Mesendoderm (in vitro differentiated cells): ENCODE measurements at regions not wholly inside any gene's neighbourhood (a gene's known extent, or its start where the extent isn't known, plus 50 kb on each side); places are given as distances from the start of the nearest gene placed in this dataset.
A peak's percentile ranks its signal among the peaks of the same experiment; 100 is the strongest.

ENCODE experiments used
- DNase-seq: peaks from one replicate; pipeline ENCODE4 v3.0.0; 2013
- H2AK5ac ChIP-seq: 2 replicates; pipeline ENCODE4 v1.6.1; 2013; ENCODE audit warnings: low read length, inconsistent platforms
- H2BK120ac ChIP-seq: 2 replicates; pipeline ENCODE4 v1.6.1; 2013; ENCODE audit warnings: low read depth, mild to moderate bottlenecking, low read length, moderate library complexity, mixed read lengths
- H2BK15ac ChIP-seq: replicated peaks from 2 replicates; pipeline ENCODE4 v1.6.1; 2013; ENCODE audit warnings: low read depth, mild to moderate bottlenecking, moderate library complexity
- H2BK5ac ChIP-seq: 2 replicates; pipeline ENCODE4 v1.6.1; 2013; ENCODE audit warnings: low read length, inconsistent platforms
- H3K18ac ChIP-seq: 2 replicates; pipeline ENCODE4 v1.6.1; 2013; ENCODE audit warnings: mild to moderate bottlenecking, low read length, mixed read lengths
- H3K23ac ChIP-seq: one replicate; pipeline ENCODE4 v1.6.1; 2013; ENCODE audit warnings: low read length
- H3K27ac ChIP-seq: 2 replicates; pipeline ENCODE4 v1.5.1; 2013; ENCODE audit warnings: low read depth, mild to moderate bottlenecking, inconsistent platforms, low read length, moderate library complexity
- H3K27me3 ChIP-seq: 2 replicates; pipeline ENCODE4 v1.6.1; 2013; ENCODE audit warnings: low read length, control low read depth, mild to moderate bottlenecking, inconsistent platforms; ENCODE audit not compliant: insufficient read depth, poor library complexity
- H3K36me3 ChIP-seq: 2 replicates; pipeline ENCODE4 v1.6.1; 2013; ENCODE audit warnings: low read length, inconsistent platforms; ENCODE audit not compliant: control insufficient read depth, insufficient read depth
- H3K4ac ChIP-seq: one replicate; pipeline ENCODE4 v1.6.1; 2013; ENCODE audit warnings: low read depth, mild to moderate bottlenecking, low read length, moderate library complexity
- H3K4me1 ChIP-seq: 2 replicates; pipeline ENCODE4 v1.6.1; 2013; ENCODE audit warnings: low read depth, low read length, inconsistent platforms; ENCODE audit not compliant: control insufficient read depth
- H3K4me2 ChIP-seq: 2 replicates; pipeline ENCODE4 v1.6.1; 2013; ENCODE audit warnings: low read length
- H3K4me3 ChIP-seq: 2 replicates; pipeline ENCODE4 v1.5.1; 2013; ENCODE audit warnings: mild to moderate bottlenecking, low read length
- H3K56ac ChIP-seq: one replicate; pipeline ENCODE4 v1.6.1; 2013; ENCODE audit warnings: low read length
- H3K79me1 ChIP-seq: 2 replicates; pipeline ENCODE4 v1.6.1; 2013; ENCODE audit warnings: low read length, inconsistent platforms
- H3K79me2 ChIP-seq: 2 replicates; pipeline ENCODE4 v1.6.1; 2013; ENCODE audit warnings: mild to moderate bottlenecking, low read length; ENCODE audit not compliant: control insufficient read depth, insufficient read depth
- H3K9ac ChIP-seq: 2 replicates; pipeline ENCODE4 v1.6.1; 2013; ENCODE audit warnings: low read length, inconsistent platforms
- H4K5ac ChIP-seq: one replicate; pipeline ENCODE4 v1.6.1; 2013; ENCODE audit warnings: low read length
- H4K8ac ChIP-seq: one replicate; pipeline ENCODE4 v1.6.1; 2013; ENCODE audit warnings: low read depth, mild to moderate bottlenecking, control low read depth, low read length, moderate library complexity
- WGBS: extraction: QIAGEN DNeasy Blood & Tissue Kit; methylation state at CpG from one replicate; pipeline ENCODE4 v1.1.7; 2013; ENCODE audit warnings: low lambda C conversion rate, missing lambda C conversion rate; ENCODE audit not compliant: insufficient coverage; ENCODE audit errors: extremely low coverage; 5-methylcytosine and 5-hydroxymethylcytosine counted together

DNA sequence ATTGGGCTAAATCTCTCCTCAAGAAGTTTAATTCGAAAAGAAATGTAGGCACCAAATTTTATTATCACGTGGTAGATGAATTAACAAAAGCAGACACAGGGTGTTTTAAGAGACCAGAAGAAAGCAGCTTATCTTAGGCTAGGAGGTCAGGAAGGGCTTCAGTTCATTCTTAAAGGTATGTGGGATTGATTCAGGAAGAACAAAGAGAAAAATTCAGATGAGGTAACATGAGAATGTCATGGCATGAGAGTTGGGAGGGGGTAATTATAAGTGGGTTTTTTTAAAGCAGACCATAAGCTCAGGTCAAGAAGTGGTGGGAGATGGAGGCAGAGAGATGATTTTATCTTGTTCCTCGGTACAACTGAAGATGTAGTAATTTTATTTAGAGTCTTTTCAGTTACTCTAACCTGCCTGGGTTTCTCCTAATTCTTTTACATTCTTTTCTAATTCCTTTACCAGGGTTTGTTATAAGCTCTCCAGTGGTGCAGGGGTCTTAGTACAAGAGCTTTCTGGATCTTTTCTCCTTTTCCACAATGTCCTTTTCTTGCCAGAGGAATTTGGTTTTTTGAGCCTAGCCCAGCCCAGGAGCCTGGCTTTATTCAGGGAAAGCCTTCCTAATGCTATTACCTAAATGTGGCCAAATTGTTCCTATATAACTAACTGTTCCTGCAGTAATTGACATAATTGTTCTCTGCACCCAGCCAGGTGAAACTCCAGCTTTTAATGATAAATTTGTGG, 474.1 kb upstream of the BTBD3 start:
- no peak overlapping the region for H2AK5ac ChIP-seq

GRCh38 chr20:11445161-11445560, 472.5 kb upstream of the BTBD3 start:
- H3K4me3 ChIP-seq: no peak overlapping the region
- H3K4me2 ChIP-seq: no peak overlapping the region
- H4K8ac ChIP-seq: no peak overlapping the region
- H3K79me2 ChIP-seq: no peaks in the 10 kb centered on the region
- no peaks in the 10 kb centered on the region for H3K27me3 ChIP-seq
- H3K4ac ChIP-seq: no peak overlapping the region
- H4K5ac ChIP-seq: no peak overlapping the region
- no peak overlapping the region for H2AK5ac ChIP-seq
- H2BK5ac ChIP-seq: no peak overlapping the region
- DNase-seq: no peak
- H3K4me1 ChIP-seq: peaks cover 2% of the 10 kb centered on the region
- peak overlapping the region; percentile 36 for H2BK15ac ChIP-seq
- no peak overlapping the region for H3K56ac ChIP-seq
- no peak overlapping the region for H3K9ac ChIP-seq
- no peak overlapping the region for H3K18ac ChIP-seq
- no peaks in the 10 kb centered on the region for H3K79me1 ChIP-seq
- no peak overlapping the region for H3K27ac ChIP-seq
- WGBS: no CpG with 5 or more reads among the region's 3 CpGs
- H3K23ac ChIP-seq: no peak overlapping the region
- H2BK120ac ChIP-seq: no peak overlapping the region
- H3K36me3 ChIP-seq: no peaks in the 10 kb centered on the region

More for the DNA sequence above, 474.1 kb upstream of the BTBD3 start:
- no peak overlapping the region for H4K8ac ChIP-seq
- no peak overlapping the region for H2BK120ac ChIP-seq
- H2BK5ac ChIP-seq: no peak overlapping the region
- H3K4me2 ChIP-seq: no peak overlapping the region
- no CpG with 5 or more reads among the region's 3 CpGs for WGBS
- H3K79me2 ChIP-seq: no peaks in the 10 kb centered on the region
- peak overlapping the region; percentile 31 for H3K4ac ChIP-seq
- peak; percentile 79 for DNase-seq
- peaks cover 2% of the 10 kb centered on the region for H3K4me1 ChIP-seq
- H2BK15ac ChIP-seq: no peak overlapping the region
- H3K36me3 ChIP-seq: no peaks in the 10 kb centered on the region
- H3K18ac ChIP-seq: no peak overlapping the region
- H3K56ac ChIP-seq: no peak overlapping the region
- H3K79me1 ChIP-seq: no peaks in the 10 kb centered on the region
- no peak overlapping the region for H4K5ac ChIP-seq
- H3K27me3 ChIP-seq: no peaks in the 10 kb centered on the region
- no peak overlapping the region for H3K4me3 ChIP-seq
- no peak overlapping the region for H3K9ac ChIP-seq
- peak overlapping the region; percentile 29 for H3K27ac ChIP-seq
- no peak overlapping the region for H3K23ac ChIP-seq

DNA sequence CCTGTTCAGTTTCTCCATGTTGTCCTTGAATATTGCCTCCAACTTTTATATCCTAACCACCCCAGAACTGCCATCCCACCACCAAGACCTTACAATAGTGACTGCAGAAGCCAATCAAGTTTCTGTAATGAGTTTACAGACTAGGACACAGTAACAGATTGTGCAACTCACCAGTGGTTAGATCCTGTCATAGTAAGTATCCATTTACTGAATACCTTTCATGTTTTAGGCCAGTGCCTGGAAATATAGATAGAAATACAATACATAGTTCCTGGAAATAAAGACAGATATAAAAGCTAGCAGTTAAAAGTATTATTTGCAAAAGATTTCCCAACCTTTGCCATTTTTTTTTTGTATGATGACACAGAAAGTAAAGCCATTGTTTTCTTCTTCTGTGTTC, 471.8 kb upstream of the BTBD3 start:
- Histone ChIP-seq H3K4ac (no peak overlapping the region), H3K4me3 (no peak overlapping the region), H4K5ac (peak overlapping the region; percentile 14), H2BK5ac (no peak overlapping the region), H3K27me3 (no peaks in the 10 kb centered on the region), H3K23ac (no peak overlapping the region), H4K8ac (no peak overlapping the region), H3K4me1 (peaks cover 2% of the 10 kb centered on the region), H2AK5ac (no peak overlapping the region), H3K56ac (no peak overlapping the region), H3K27ac (no peak overlapping the region), H3K9ac (no peak overlapping the region), H3K18ac (no peak overlapping the region), H2BK120ac (no peak overlapping the region), H3K4me2 (no peak overlapping the region), H3K36me3 (no peaks in the 10 kb centered on the region), H3K79me2 (no peaks in the 10 kb centered on the region), H3K79me1 (no peaks in the 10 kb centered on the region), H2BK15ac (no peak overlapping the region)
- no peak for DNase-seq

DNA sequence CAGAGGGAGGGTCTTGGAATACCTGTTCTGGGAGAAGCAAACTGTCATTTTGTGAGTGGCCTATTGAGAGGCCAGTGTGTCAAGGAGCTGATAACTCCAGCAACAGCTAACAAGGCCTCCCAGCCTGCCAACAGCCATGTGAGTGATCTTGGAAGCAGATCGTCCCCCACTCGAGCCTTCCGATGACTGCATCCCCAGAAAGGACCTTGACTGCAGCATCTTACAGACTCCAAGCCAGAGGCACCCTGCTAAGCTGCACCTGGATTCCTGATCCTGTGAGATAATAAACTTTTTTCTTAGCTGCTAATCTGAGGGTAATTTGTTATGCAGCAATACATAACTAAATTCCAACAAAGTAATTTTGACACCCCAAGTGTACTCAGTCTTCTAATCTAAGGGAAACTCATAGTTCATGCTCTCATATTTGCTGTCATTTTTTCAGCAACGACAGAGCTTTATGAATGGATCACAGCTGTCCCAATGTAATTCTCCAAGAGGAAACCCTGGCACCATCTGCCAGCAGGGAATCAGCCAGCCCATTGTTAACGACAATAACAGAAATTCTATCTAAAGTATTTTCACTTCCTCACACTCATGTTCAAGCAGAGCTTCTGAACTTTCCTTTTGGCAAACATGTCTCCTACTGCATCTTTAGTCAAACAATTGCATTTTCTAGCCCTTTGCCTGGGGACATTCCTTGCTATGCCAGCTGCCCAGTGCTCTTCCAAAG, 470.2 kb upstream of the BTBD3 start:
- no peak overlapping the region for H3K23ac ChIP-seq
- H3K27me3 ChIP-seq: no peaks in the 10 kb centered on the region
- H2BK120ac ChIP-seq: no peak overlapping the region
- H3K79me2 ChIP-seq: no peaks in the 10 kb centered on the region
- peak overlapping the region; percentile 6 for H3K56ac ChIP-seq
- H3K4me2 ChIP-seq: no peak overlapping the region
- no peak overlapping the region for H4K8ac ChIP-seq
- H3K9ac ChIP-seq: no peak overlapping the region
- H3K79me1 ChIP-seq: no peaks in the 10 kb centered on the region
- no peak overlapping the region for H3K4me3 ChIP-seq
- peak; percentile 78 for DNase-seq
- H4K5ac ChIP-seq: no peak overlapping the region
- no peak overlapping the region for H3K4ac ChIP-seq
- no peak overlapping the region for H2BK15ac ChIP-seq
- H2AK5ac ChIP-seq: no peak overlapping the region
- no peak overlapping the region for H3K27ac ChIP-seq
- H3K36me3 ChIP-seq: no peaks in the 10 kb centered on the region
- WGBS: no CpG with 5 or more reads among the region's 5 CpGs
- H2BK5ac ChIP-seq: peak overlapping the region; percentile 2
- H3K4me1 ChIP-seq: peaks cover 6% of the 10 kb centered on the region
- H3K18ac ChIP-seq: no peak overlapping the region

GRCh38 chr20:11448554-11448953, 469.1 kb upstream of the BTBD3 start:
- H3K9ac ChIP-seq: no peak overlapping the region
- H3K56ac ChIP-seq: no peak overlapping the region

More at GRCh38 chr20:11448554-11448953, 469.1 kb upstream of the BTBD3 start:
- H4K8ac ChIP-seq: no peak overlapping the region
- H3K4me1 ChIP-seq: peaks cover 14% of the 10 kb centered on the region
- H3K4me3 ChIP-seq: no peak overlapping the region
- H4K5ac ChIP-seq: no peak overlapping the region
- WGBS: no CpG with 5 or more reads among the region's 4 CpGs
- H3K23ac ChIP-seq: no peak overlapping the region
- H3K4me2 ChIP-seq: no peak overlapping the region
- no peak overlapping the region for H3K27ac ChIP-seq
- H3K79me2 ChIP-seq: no peaks in the 10 kb centered on the region
- H3K79me1 ChIP-seq: no peaks in the 10 kb centered on the region
- H3K27me3 ChIP-seq: no peaks in the 10 kb centered on the region
- no peak overlapping the region for H3K18ac ChIP-seq
- H3K4ac ChIP-seq: no peak overlapping the region
- H2AK5ac ChIP-seq: no peak overlapping the region
- DNase-seq: no peak
- H3K36me3 ChIP-seq: no peaks in the 10 kb centered on the region
- no peak overlapping the region for H2BK120ac ChIP-seq
- H2BK15ac ChIP-seq: no peak overlapping the region
- H2BK5ac ChIP-seq: no peak overlapping the region
